Lung (tissue), 11 donors: ENCODE measurements at regions not wholly inside any gene's neighbourhood (a gene's known extent, or its start where the extent isn't known, plus 50 kb on each side); places are given as distances from the start of the nearest gene placed in this dataset.

ENCODE experiments used
- ATAC-seq: fragments of 200-7000 bp; cut with Tn5 transposase; one replicate; pipeline ENCODE4 v1.9.1; 2020; ENCODE audit warnings: moderate number of reproducible peaks; ENCODE audit not compliant: insufficient read depth, low FRiP score
- DNase-seq, 3 donors: peaks; one replicate each; pipeline ENCODE4 v3.0.0-alpha.2; 2013 to 2017
- H3K27ac ChIP-seq, 2 donors: one replicate each; pipeline ENCODE4 v1.5.1; 2013; ENCODE audit warnings: mild to moderate bottlenecking in 2 of 2, moderate library complexity in 2 of 2, control low read depth in 1 of 2, inconsistent platforms in 1 of 2, low read depth in 1 of 2, low read length in 1 of 2
- H3K27me3 ChIP-seq, 3 donors: one replicate each; pipeline ENCODE4 v1.5.1; 2013; ENCODE audit warnings: low read length in 2 of 3; ENCODE audit not compliant: control insufficient read depth in 3 of 3, insufficient read depth in 3 of 3
- H3K36me3 ChIP-seq, 4 donors: one replicate each; pipeline ENCODE4 v1.5.1; 2013; ENCODE audit warnings: low read length in 4 of 4, mild to moderate bottlenecking in 1 of 4, moderate library complexity in 1 of 4; ENCODE audit not compliant: control insufficient read depth in 4 of 4, insufficient read depth in 4 of 4
- H3K4me1 ChIP-seq, 5 donors: one replicate each; pipeline ENCODE4 v1.5.1; 2013; ENCODE audit warnings: low read length in 5 of 5, mild to moderate bottlenecking in 2 of 5, moderate library complexity in 1 of 5; ENCODE audit not compliant: control insufficient read depth in 5 of 5, insufficient read depth in 5 of 5
- H3K4me3 ChIP-seq: one replicate; pipeline ENCODE4 v1.5.1; 2013; ENCODE audit warnings: mild to moderate bottlenecking, control low read depth, moderate library complexity
- H3K9ac ChIP-seq, 2 donors: one replicate each; pipeline ENCODE4 v1.5.1; 2013; ENCODE audit warnings: low read length in 2 of 2, control low read depth in 1 of 2; ENCODE audit not compliant: insufficient read depth in 1 of 2
- H3K9me3 ChIP-seq, 4 donors: one replicate each; pipeline ENCODE4 v1.5.1; 2013; ENCODE audit warnings: low read length in 3 of 4, mild to moderate bottlenecking in 1 of 4, moderate library complexity in 1 of 4; ENCODE audit not compliant: control insufficient read depth in 4 of 4, insufficient read depth in 3 of 4
- CTCF ChIP-seq: IDR thresholded peaks from 2 replicates; pipeline ENCODE4 v1.5.1; 2012; ENCODE audit warnings: mild to moderate bottlenecking; ENCODE audit errors: control extremely low read depth, extremely low read depth
- WGBS, 2 donors: extraction: QIAGEN DNeasy Blood & Tissue Kit; methylation state at CpG; one replicate each; pipeline ENCODE4 v1.1.7; 2013; 5-methylcytosine and 5-hydroxymethylcytosine counted together
- donor health status: control.
- donor health status: control.
- donor health status: Bipolar disorder and iron deficiency.
- donor health status: healthy.
- donor health status: DM: yes; HTN: yes; CAD: no.

DNA sequence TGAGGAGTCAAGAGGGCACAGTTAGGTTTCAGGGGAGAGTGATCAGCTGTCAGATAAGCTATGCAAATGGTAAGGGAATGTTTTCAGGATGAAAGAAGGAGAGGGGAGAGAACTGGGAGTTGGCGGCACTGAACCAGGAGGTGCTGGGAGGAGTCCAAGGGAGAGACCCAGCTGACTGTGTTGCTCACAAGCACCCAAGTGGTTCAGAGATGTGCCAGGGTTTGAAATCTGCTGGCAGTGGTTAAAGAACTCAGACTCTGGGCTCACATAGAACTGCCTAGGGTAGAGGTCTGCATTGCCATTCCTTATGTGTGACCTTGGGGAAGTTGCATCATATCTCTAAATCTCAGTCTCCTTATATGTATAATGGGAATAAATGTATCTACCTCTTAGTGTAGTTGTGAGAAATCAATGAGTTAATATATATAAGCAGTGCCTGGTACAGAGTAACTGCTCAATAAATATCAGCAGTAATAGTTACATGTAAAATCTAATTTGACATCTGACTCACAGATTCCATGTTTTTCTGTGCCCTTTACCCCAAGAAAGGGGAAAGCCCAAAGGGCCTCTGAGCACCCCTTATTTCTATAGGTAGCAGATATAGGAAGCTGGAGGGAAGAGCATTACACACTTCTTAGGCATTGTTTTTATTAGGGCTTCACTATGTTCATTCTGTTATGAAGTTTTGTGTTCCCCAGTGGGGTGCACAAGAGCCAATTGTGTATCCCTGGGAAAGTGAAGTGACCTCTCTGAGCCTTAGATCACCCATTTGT lies 66.9 kb upstream of the SESN3 start:
- Histone ChIP-seq H3K4me3 (no peak overlapping the region), H3K36me3 (no peaks in the 10 kb centered on the region), H3K4me1 (peaks cover 0 to 22% (median 3%) of the 10 kb centered on the region in 5 donors), H3K27me3 (no peaks in the 10 kb centered on the region), H3K27ac (no peak overlapping the region), H3K9ac (no peak overlapping the region), H3K9me3 (no peaks in the 10 kb centered on the region)
- TF ChIP-seq CTCF, result no peak
- 92 to 94% methylated on average over 1 of the region's 1 CpG for WGBS, 2 donors
- ATAC-seq (no peak), DNase-seq (no peak)

DNA sequence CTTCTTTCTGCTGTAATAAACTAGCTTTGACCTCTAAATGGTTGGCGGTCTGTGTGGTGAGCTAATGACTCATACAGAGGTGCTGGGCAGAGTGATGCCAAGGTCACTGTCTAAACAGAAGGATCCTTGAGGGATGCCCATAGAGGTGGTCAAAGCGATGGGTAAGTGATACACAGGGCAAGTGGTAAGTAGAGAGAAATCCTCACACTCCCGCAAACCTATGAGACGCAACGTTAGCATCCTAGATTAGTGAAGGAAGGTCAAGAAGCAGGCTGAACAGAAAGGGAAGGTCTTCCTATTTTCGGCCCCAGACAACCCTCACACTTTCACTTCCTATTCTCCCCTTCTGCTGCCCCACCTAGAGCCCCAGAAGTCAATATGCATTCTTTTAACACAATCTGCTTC lies 65.6 kb upstream of the SESN3 start:
- no peaks in the 10 kb centered on the region for H3K36me3 ChIP-seq
- no peak for TF ChIP-seq CTCF
- H3K9me3 ChIP-seq, result no peaks in the 10 kb centered on the region
- H3K4me3 ChIP-seq, result no peak overlapping the region
- no peaks in the 10 kb centered on the region for H3K27me3 ChIP-seq
- ATAC-seq (no peak), DNase-seq (no peak)
- peaks cover 0 to 22% (median 3%) of the 10 kb centered on the region in 5 donors for H3K4me1 ChIP-seq
- no peak overlapping the region for H3K27ac ChIP-seq
- WGBS, 2 donors, result 63 to 67% methylated on average over 6 of the region's 6 CpGs
- no peak overlapping the region for H3K9ac ChIP-seq

GRCh38 chr11:95296165-95296564 lies 65.2 kb upstream of the SESN3 start:
- peaks cover 0 to 22% (median 3%) of the 10 kb centered on the region in 5 donors for H3K4me1 ChIP-seq
- DNase-seq, result peak; percentile 56 to 79 (median 62)
- H3K36me3 ChIP-seq, result no peaks in the 10 kb centered on the region
- TF ChIP-seq CTCF, result no peak
- no peaks in the 10 kb centered on the region for H3K9me3 ChIP-seq
- H3K27me3 ChIP-seq, result no peaks in the 10 kb centered on the region
- ATAC-seq, result peak; percentile 45
- no peak overlapping the region for H3K27ac ChIP-seq
- no peak overlapping the region for H3K9ac ChIP-seq
- H3K4me3 ChIP-seq, result no peak overlapping the region
